ENCODE measurements at regions not wholly inside any gene's neighbourhood (a gene's known extent, or its start where the extent isn't known, plus 50 kb on each side); places are given as distances from the start of the nearest gene placed in this dataset.

DNA sequence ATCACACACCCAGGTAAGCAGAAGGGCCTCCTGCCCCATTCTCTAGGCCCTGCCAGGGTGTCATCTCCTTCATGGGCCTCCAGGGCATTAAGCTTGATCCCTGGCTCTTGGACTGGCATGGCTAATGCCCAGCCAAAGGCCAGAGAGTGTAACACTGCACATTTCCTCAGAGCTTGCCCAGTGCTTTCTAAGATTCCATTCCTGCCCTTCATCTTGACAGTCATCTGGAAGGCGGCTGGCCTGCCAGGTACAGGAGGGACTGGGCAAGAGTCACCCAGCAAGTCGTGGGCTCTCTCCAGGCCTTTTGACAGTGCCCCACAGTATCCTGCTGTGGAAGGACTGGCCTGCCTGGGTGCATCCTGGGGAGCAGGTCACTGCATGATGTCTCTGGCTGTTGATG, 268.9 kb downstream of the HAUS1 start (continued):
- TF ChIP-seq, protein P1, sequence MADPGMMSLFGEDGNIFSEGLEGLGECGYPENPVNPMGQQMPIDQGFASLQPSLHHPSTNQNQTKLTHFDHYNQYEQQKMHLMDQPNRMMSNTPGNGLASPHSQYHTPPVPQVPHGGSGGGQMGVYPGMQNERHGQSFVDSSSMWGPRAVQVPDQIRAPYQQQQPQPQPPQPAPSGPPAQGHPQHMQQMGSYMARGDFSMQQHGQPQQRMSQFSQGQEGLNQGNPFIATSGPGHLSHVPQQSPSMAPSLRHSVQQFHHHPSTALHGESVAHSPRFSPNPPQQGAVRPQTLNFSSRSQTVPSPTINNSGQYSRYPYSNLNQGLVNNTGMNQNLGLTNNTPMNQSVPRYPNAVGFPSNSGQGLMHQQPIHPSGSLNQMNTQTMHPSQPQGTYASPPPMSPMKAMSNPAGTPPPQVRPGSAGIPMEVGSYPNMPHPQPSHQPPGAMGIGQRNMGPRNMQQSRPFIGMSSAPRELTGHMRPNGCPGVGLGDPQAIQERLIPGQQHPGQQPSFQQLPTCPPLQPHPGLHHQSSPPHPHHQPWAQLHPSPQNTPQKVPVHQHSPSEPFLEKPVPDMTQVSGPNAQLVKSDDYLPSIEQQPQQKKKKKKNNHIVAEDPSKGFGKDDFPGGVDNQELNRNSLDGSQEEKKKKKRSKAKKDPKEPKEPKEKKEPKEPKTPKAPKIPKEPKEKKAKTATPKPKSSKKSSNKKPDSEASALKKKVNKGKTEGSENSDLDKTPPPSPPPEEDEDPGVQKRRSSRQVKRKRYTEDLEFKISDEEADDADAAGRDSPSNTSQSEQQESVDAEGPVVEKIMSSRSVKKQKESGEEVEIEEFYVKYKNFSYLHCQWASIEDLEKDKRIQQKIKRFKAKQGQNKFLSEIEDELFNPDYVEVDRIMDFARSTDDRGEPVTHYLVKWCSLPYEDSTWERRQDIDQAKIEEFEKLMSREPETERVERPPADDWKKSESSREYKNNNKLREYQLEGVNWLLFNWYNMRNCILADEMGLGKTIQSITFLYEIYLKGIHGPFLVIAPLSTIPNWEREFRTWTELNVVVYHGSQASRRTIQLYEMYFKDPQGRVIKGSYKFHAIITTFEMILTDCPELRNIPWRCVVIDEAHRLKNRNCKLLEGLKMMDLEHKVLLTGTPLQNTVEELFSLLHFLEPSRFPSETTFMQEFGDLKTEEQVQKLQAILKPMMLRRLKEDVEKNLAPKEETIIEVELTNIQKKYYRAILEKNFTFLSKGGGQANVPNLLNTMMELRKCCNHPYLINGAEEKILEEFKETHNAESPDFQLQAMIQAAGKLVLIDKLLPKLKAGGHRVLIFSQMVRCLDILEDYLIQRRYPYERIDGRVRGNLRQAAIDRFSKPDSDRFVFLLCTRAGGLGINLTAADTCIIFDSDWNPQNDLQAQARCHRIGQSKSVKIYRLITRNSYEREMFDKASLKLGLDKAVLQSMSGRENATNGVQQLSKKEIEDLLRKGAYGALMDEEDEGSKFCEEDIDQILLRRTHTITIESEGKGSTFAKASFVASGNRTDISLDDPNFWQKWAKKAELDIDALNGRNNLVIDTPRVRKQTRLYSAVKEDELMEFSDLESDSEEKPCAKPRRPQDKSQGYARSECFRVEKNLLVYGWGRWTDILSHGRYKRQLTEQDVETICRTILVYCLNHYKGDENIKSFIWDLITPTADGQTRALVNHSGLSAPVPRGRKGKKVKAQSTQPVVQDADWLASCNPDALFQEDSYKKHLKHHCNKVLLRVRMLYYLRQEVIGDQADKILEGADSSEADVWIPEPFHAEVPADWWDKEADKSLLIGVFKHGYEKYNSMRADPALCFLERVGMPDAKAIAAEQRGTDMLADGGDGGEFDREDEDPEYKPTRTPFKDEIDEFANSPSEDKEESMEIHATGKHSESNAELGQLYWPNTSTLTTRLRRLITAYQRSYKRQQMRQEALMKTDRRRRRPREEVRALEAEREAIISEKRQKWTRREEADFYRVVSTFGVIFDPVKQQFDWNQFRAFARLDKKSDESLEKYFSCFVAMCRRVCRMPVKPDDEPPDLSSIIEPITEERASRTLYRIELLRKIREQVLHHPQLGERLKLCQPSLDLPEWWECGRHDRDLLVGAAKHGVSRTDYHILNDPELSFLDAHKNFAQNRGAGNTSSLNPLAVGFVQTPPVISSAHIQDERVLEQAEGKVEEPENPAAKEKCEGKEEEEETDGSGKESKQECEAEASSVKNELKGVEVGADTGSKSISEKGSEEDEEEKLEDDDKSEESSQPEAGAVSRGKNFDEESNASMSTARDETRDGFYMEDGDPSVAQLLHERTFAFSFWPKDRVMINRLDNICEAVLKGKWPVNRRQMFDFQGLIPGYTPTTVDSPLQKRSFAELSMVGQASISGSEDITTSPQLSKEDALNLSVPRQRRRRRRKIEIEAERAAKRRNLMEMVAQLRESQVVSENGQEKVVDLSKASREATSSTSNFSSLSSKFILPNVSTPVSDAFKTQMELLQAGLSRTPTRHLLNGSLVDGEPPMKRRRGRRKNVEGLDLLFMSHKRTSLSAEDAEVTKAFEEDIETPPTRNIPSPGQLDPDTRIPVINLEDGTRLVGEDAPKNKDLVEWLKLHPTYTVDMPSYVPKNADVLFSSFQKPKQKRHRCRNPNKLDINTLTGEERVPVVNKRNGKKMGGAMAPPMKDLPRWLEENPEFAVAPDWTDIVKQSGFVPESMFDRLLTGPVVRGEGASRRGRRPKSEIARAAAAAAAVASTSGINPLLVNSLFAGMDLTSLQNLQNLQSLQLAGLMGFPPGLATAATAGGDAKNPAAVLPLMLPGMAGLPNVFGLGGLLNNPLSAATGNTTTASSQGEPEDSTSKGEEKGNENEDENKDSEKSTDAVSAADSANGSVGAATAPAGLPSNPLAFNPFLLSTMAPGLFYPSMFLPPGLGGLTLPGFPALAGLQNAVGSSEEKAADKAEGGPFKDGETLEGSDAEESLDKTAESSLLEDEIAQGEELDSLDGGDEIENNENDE (IDR thresholded peaks at IDR 0.05; ENCODE audit: insufficient replicate concordance, low read length), result no peak
- TF ChIP-seq JUND (IDR thresholded peaks at IDR 0.05; ENCODE audit: low read length), result no peak
- TF ChIP-seq MAFK (IDR thresholded peaks at IDR 0.05; ENCODE audit: low read depth, low read length), result no peak
- TF ChIP-seq SP4 (IDR thresholded peaks at IDR 0.05; ENCODE audit: low read length), result no peak
- TF ChIP-seq KDM4A (IDR thresholded peaks at IDR 0.05; ENCODE audit: low read depth, low read length, severe bottlenecking), result no peak

Data from H1 (cell line).